GM23248 (cell line): ENCODE measurements at regions not wholly inside any gene's neighbourhood (a gene's known extent, or its start where the extent isn't known, plus 50 kb on each side); places are given as distances from the start of the nearest gene placed in this dataset.
"Not testable (repeated sequence)": the region's sequence is repeated elsewhere in the genome, so short reads cannot be mapped to it uniquely, and the experiment has no call there.

Experiments
- DNase-seq: peaks from one replicate; pipeline ENCODE4 v3.0.0-alpha.2; 2015
- H2AFZ ChIP-seq: fragments of 200-600 bp; sonication (generic); 2 replicates; pipeline ENCODE4 v1.6.1; 2016; ENCODE audit warnings: antibody characterized with exemption
- H3F3A ChIP-seq: fragments of 200-600 bp; sonication (generic); 2 replicates; pipeline ENCODE4 v1.6.1; 2016; ENCODE audit warnings: mild to moderate bottlenecking, antibody characterized with exemption, mixed run types; ENCODE audit not compliant: insufficient read depth
- H3K27ac ChIP-seq: fragments of 200-600 bp; sonication (generic); 2 replicates; pipeline ENCODE4 v1.5.1; 2016; ENCODE audit warnings: mild to moderate bottlenecking
- H3K27me3 ChIP-seq: fragments of 200-600 bp; sonication (generic); replicated peaks from 2 replicates; pipeline ENCODE4 v1.6.1; 2016; ENCODE audit warnings: mild to moderate bottlenecking; ENCODE audit not compliant: insufficient read depth
- H3K36me3 ChIP-seq: fragments of 200-600 bp; sonication (generic); 2 replicates; pipeline ENCODE4 v1.6.1; 2016; ENCODE audit warnings: low read depth, mild to moderate bottlenecking
- H3K4me1 ChIP-seq: fragments of 200-600 bp; sonication (generic); 2 replicates; pipeline ENCODE4 v1.6.1; 2016; ENCODE audit warnings: mild to moderate bottlenecking; ENCODE audit not compliant: insufficient read depth
- H3K4me2 ChIP-seq: fragments of 200-600 bp; sonication (generic); one replicate; pipeline ENCODE4 v1.6.1; 2016; ENCODE audit warnings: mild to moderate bottlenecking; ENCODE audit not compliant: unreplicated experiment
- H3K4me3 ChIP-seq: fragments of 200-600 bp; sonication (generic); 2 replicates; pipeline ENCODE4 v1.5.1; 2016; ENCODE audit warnings: mild to moderate bottlenecking
- H3K79me2 ChIP-seq: fragments of 200-600 bp; sonication (generic); 2 replicates; pipeline ENCODE4 v1.6.1; 2016; ENCODE audit warnings: mild to moderate bottlenecking; ENCODE audit not compliant: insufficient read depth
- H3K9ac ChIP-seq: fragments of 200-600 bp; sonication (generic); 2 replicates; pipeline ENCODE4 v1.6.1; 2016; ENCODE audit warnings: mild to moderate bottlenecking
- H3K9me2 ChIP-seq: fragments of 200-600 bp; sonication (generic); 2 replicates; pipeline ENCODE4 v1.6.1; 2016; ENCODE audit warnings: mixed run types, mild to moderate bottlenecking, moderate library complexity; ENCODE audit not compliant: insufficient read depth
- H3K9me3 ChIP-seq: fragments of 200-600 bp; sonication (generic); one replicate; pipeline ENCODE4 v1.6.1; 2017; ENCODE audit warnings: low read depth
- H4K20me1 ChIP-seq: fragments of 200-600 bp; sonication (generic); 2 replicates; pipeline ENCODE4 v1.6.0; 2016; ENCODE audit not compliant: insufficient read depth
- EZH2 ChIP-seq: fragments of 200-600 bp; sonication (generic); IDR thresholded peaks from 2 replicates; pipeline ENCODE4 v1.6.1; 2018; ENCODE audit warnings: antibody characterized with exemption, mild to moderate bottlenecking; ENCODE audit not compliant: insufficient read depth, poor library complexity, severe bottlenecking
- EZH2phosphoT487 ChIP-seq: fragments of 200-600 bp; sonication (generic); IDR thresholded peaks from 2 replicates; pipeline ENCODE4 v1.6.1; 2018; ENCODE audit warnings: antibody characterized with exemption, moderate library complexity, mild to moderate bottlenecking, low read depth; ENCODE audit not compliant: insufficient read depth
- WGBS, 2 experiments: methylation state at CpG; one replicate each; pipeline ENCODE4 v1.1.6; 2015 to 2017; ENCODE audit warnings: low lambda C conversion rate in 2 of 2, low coverage in 1 of 2; ENCODE audit errors: missing lambda C conversion rate in 2 of 2; 5-methylcytosine and 5-hydroxymethylcytosine counted together
- in situ Hi-C: fragments of 300-500 bp; cut with MboI; formaldehyde crosslinking; loops from 2 replicates; pipeline ENCODE4 v1.15.0; 2020

GRCh38 chr9:29160763-29161353 is 1587.6 kb upstream of the C9orf72 start:
- Histone ChIP-seq H3F3A (no peaks in the 10 kb centered on the region), H3K9me3 (no peaks in the 10 kb centered on the region), H3K4me2 (no peak overlapping the region), H3K9ac (no peak overlapping the region), H3K4me1 (no peaks in the 10 kb centered on the region), H3K79me2 (no peaks in the 10 kb centered on the region), H3K36me3 (no peaks in the 10 kb centered on the region), H3K27ac (no peak overlapping the region), H4K20me1 (no peaks in the 10 kb centered on the region), H2AFZ (no peak overlapping the region), H3K27me3 (no peaks in the 10 kb centered on the region), H3K9me2 (no peaks in the 10 kb centered on the region), H3K4me3 (no peak overlapping the region)
- no peak for DNase-seq
- 29 to 32% methylated on average over 6 of the region's 6 CpGs for WGBS, 2 experiments
- in situ Hi-C loops: no loop called here
- no peak for TF ChIP-seq EZH2phosphoT487
- no peak for TF ChIP-seq EZH2

GRCh38 chr9:29174136-29174535 is 1600.9 kb upstream of the C9orf72 start:
- no peaks in the 10 kb centered on the region for H4K20me1 ChIP-seq
- no peak overlapping the region for H3K27ac ChIP-seq
- no peak overlapping the region for H3K9ac ChIP-seq
- H3K4me2 ChIP-seq: no peak overlapping the region
- H3F3A ChIP-seq: no peaks in the 10 kb centered on the region
- no peak overlapping the region for H3K4me3 ChIP-seq
- H3K27me3 ChIP-seq: no peaks in the 10 kb centered on the region
- no peaks in the 10 kb centered on the region for H3K9me2 ChIP-seq
- TF ChIP-seq EZH2phosphoT487 (no peak), EZH2 (no peak)
- H3K36me3 ChIP-seq: no peaks in the 10 kb centered on the region
- H3K9me3 ChIP-seq: no peaks in the 10 kb centered on the region
- no peaks in the 10 kb centered on the region for H3K79me2 ChIP-seq
- in situ Hi-C loops: no loop called here
- no peaks in the 10 kb centered on the region for H3K4me1 ChIP-seq
- no peak for DNase-seq
- 18% methylated on average over 3 of the region's 3 CpGs for WGBS, 2 experiments
- no peak overlapping the region for H2AFZ ChIP-seq

- H3K9ac ChIP-seq: no peak overlapping the region
- no peak overlapping the region for H3K27ac ChIP-seq
- H4K20me1 ChIP-seq: no peaks in the 10 kb centered on the region
- 3 to 4% methylated on average over 2 of the region's 2 CpGs for WGBS, 2 experiments
- no peaks in the 10 kb centered on the region for H3K36me3 ChIP-seq
- H3F3A ChIP-seq: no peaks in the 10 kb centered on the region
- H3K9me2 ChIP-seq: no peaks in the 10 kb centered on the region
- no peak overlapping the region for H2AFZ ChIP-seq
- in situ Hi-C loops: no loop called here
- H3K9me3 ChIP-seq: no peaks in the 10 kb centered on the region
- no peak for TF ChIP-seq EZH2
- no peak for TF ChIP-seq EZH2phosphoT487
- no peaks in the 10 kb centered on the region for H3K79me2 ChIP-seq
- no peak overlapping the region for H3K4me3 ChIP-seq
- DNase-seq: no peak
- H3K4me2 ChIP-seq: no peak overlapping the region
- H3K27me3 ChIP-seq: no peaks in the 10 kb centered on the region
- no peaks in the 10 kb centered on the region for H3K4me1 ChIP-seq
Observed at GRCh38 chr9:29176231-29176630, 1603.0 kb upstream of the C9orf72 start.

- Histone ChIP-seq H4K20me1 (no peaks in the 10 kb centered on the region), H3K27ac (no peak overlapping the region), H2AFZ (no peak overlapping the region), H3K4me1 (no peaks in the 10 kb centered on the region), H3K36me3 (no peaks in the 10 kb centered on the region), H3K9ac (no peak overlapping the region), H3F3A (no peaks in the 10 kb centered on the region), H3K79me2 (no peaks in the 10 kb centered on the region), H3K9me2 (no peaks in the 10 kb centered on the region), H3K4me2 (no peak overlapping the region), H3K4me3 (no peak overlapping the region), H3K27me3 (no peaks in the 10 kb centered on the region), H3K9me3 (no peaks in the 10 kb centered on the region)
- WGBS, 2 experiments: 17 to 20% methylated on average over 2 of the region's 2 CpGs
- TF ChIP-seq EZH2: no peak
- TF ChIP-seq EZH2phosphoT487: no peak
- DNase-seq: no peak
- in situ Hi-C loops: no loop called here
Observed at GRCh38 chr9:29176786-29177185, 1603.5 kb upstream of the C9orf72 start.

GRCh38 chr9:29183971-29184370 is 1610.7 kb upstream of the C9orf72 start:
- in situ Hi-C loops: no loop called here
- H3K9ac ChIP-seq: no peak overlapping the region
- no peak overlapping the region for H3K4me3 ChIP-seq
- no peak overlapping the region for H3K27ac ChIP-seq
- H4K20me1 ChIP-seq: no peaks in the 10 kb centered on the region
- H3K27me3 ChIP-seq: no peaks in the 10 kb centered on the region
- 14 to 15% methylated on average over 3 of the region's 3 CpGs for WGBS, 2 experiments
- H3K9me2 ChIP-seq: no peaks in the 10 kb centered on the region
- H3K4me1 ChIP-seq: no peaks in the 10 kb centered on the region
- H3F3A ChIP-seq: no peaks in the 10 kb centered on the region
- no peaks in the 10 kb centered on the region for H3K36me3 ChIP-seq
- no peaks in the 10 kb centered on the region for H3K79me2 ChIP-seq
- no peaks in the 10 kb centered on the region for H3K9me3 ChIP-seq
- TF ChIP-seq EZH2 (no peak), EZH2phosphoT487 (no peak)
- DNase-seq: no peak
- no peak overlapping the region for H2AFZ ChIP-seq
- no peak overlapping the region for H3K4me2 ChIP-seq

- H3K36me3 ChIP-seq, H3K9me3 ChIP-seq, H3K4me2 ChIP-seq, H4K20me1 ChIP-seq, H3K4me3 ChIP-seq, H3K4me1 ChIP-seq, H3K79me2 ChIP-seq, H3F3A ChIP-seq, H3K9ac ChIP-seq, H3K27me3 ChIP-seq, in situ Hi-C loops, H3K27ac ChIP-seq, H3K9me2 ChIP-seq, DNase-seq, H2AFZ ChIP-seq: not testable (repeated sequence)
- 74% methylated on average over 9 of the region's 34 CpGs; no CpG with 5 or more reads in 1 of the 2 experiments for WGBS, 2 experiments
Observed at GRCh38 chr9:29188771-29189170, 1615.5 kb upstream of the C9orf72 start.

- DNase-seq, H3K79me2 ChIP-seq, H4K20me1 ChIP-seq, in situ Hi-C loops, H3K4me1 ChIP-seq, H3K27ac ChIP-seq, H3K36me3 ChIP-seq, H3K4me3 ChIP-seq, H3F3A ChIP-seq, H2AFZ ChIP-seq, H3K9me3 ChIP-seq, H3K9me2 ChIP-seq, H3K27me3 ChIP-seq, H3K9ac ChIP-seq, H3K4me2 ChIP-seq: not testable (repeated sequence)
- WGBS, 2 experiments: 92 to 96% methylated on average over 4 to 28 of the region's 33 CpGs
Observed at GRCh38 chr9:29189221-29189620, 1615.9 kb upstream of the C9orf72 start.
